Thyroid gland (tissue), 4 donors: ENCODE measurements at regions not wholly inside any gene's neighbourhood (a gene's known extent, or its start where the extent isn't known, plus 50 kb on each side); places are given as distances from the start of the nearest gene placed in this dataset.

ENCODE experiments used
- DNase-seq, 2 donors: peaks; one replicate each; pipeline ENCODE4 v3.0.0-alpha.2; 2019
- H3K27ac ChIP-seq, 3 donors: fragments of 200-600 bp; sonication (generic); 1 replicate in 2 of 3; 2 replicates in 1 of 3; pipeline ENCODE4 v1.5.1; 2016 to 2019; ENCODE audit warnings: mild to moderate bottlenecking in 1 of 3, moderate library complexity in 1 of 3
- H3K27me3 ChIP-seq: fragments of 200-600 bp; sonication (generic); one replicate; pipeline ENCODE4 v1.5.1; 2019
- H3K36me3 ChIP-seq, 2 donors: fragments of 200-600 bp; sonication (generic); one replicate each; pipeline ENCODE4 v1.5.1; 2016 to 2019
- H3K4me1 ChIP-seq, 2 donors: fragments of 200-600 bp; sonication (generic); one replicate each; pipeline ENCODE4 v1.5.1; 2017 to 2019
- H3K4me3 ChIP-seq, 3 donors: fragments of 200-600 bp; sonication (generic); replicated peaks in 1 of 3; 1 replicate in 2 of 3; 2 replicates in 1 of 3; pipeline ENCODE4 v1.5.1; 2016; ENCODE audit warnings: mild to moderate bottlenecking in 1 of 3
- H3K9me3 ChIP-seq: fragments of 200-600 bp; sonication (generic); one replicate; pipeline ENCODE4 v1.5.1; 2017
- CTCF ChIP-seq, 6 experiments: fragments of 200-600 bp in 3 of 6; fragments of 450-650 bp in 3 of 6; sonication (generic) in 3 of 6; IDR thresholded peaks; one replicate each; pipeline ENCODE4 v1.5.1; 2016 to 2019; ENCODE audit warnings: antibody characterized with exemption in 6 of 6, mild to moderate bottlenecking in 2 of 6, inconsistent platforms in 1 of 6, moderate library complexity in 1 of 6
- POLR2A ChIP-seq, 2 donors: fragments of 450-650 bp; IDR thresholded peaks; one replicate each; pipeline ENCODE4 v1.6.1; 2017; ENCODE audit warnings: antibody characterized with exemption in 2 of 2, mild to moderate bottlenecking in 2 of 2, moderate library complexity in 1 of 2
- whole genome bisulfite sequencing, 2 donors: methylation state at CpG; one replicate each; pipeline ENCODE4 v1.1.5; 2017; 5-methylcytosine and 5-hydroxymethylcytosine counted together
- intact Hi-C: fragments of 100-400 bp; cut with DNase I; formaldehyde crosslinking; loops from one replicate; pipeline ENCODE4 v1.15.1; 2023

- H3K4me3 ChIP-seq: no peak overlapping the region
- no peaks in the 10 kb centered on the region for H3K36me3 ChIP-seq
- no peak for TF ChIP-seq CTCF (IDR thresholded peaks at IDR 0.05)
- no peak for TF ChIP-seq POLR2A (IDR thresholded peaks at IDR 0.05)
These were observed 170.6 kb upstream of the EPHA3 start for GRCh38 chr3:88936831-88937230.

DNA sequence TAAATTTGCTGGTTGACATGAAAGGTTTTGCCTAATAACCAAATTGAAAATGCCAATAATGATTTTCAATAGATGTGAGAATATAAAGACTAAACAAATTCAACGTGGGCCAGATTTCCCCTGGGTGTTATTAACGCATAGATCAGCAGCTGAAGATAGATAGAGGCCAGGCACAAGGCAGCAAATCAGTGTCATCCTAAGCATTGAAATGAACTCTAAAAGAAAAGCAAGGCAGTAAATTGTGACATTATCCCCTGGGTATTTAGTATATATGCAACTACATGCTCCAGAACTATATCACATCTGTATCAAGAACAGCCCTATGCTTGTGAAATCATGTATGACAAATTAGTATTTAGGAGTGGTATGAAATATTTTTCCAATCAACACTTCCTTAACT lies 167.1 kb upstream of the EPHA3 start:
- Histone ChIP-seq H3K27me3 (no peaks in the 10 kb centered on the region), H3K4me3 (no peak overlapping the region), H3K27ac (no peak overlapping the region), H3K9me3 (no peaks in the 10 kb centered on the region), H3K4me1 (no peaks in the 10 kb centered on the region), H3K36me3 (no peaks in the 10 kb centered on the region)
- 76 to 82% methylated on average over 2 of the region's 2 CpGs for WGBS, 2 donors
- DNase-seq: no peak
- no peak for TF ChIP-seq CTCF (IDR thresholded peaks at IDR 0.05)
- TF ChIP-seq POLR2A (IDR thresholded peaks at IDR 0.05): no peak
- intact Hi-C loops: no loop called here

More at GRCh38 chr3:88936831-88937230, 170.6 kb upstream of the EPHA3 start:
- Histone ChIP-seq H3K9me3 (no peaks in the 10 kb centered on the region), H3K27ac (no peak overlapping the region), H3K27me3 (no peaks in the 10 kb centered on the region), H3K4me1 (no peaks in the 10 kb centered on the region)
- intact Hi-C loops: no loop called here
- DNase-seq: no peak
- whole genome bisulfite sequencing, 2 donors: 86 to 87% methylated on average over 3 of the region's 3 CpGs

DNA sequence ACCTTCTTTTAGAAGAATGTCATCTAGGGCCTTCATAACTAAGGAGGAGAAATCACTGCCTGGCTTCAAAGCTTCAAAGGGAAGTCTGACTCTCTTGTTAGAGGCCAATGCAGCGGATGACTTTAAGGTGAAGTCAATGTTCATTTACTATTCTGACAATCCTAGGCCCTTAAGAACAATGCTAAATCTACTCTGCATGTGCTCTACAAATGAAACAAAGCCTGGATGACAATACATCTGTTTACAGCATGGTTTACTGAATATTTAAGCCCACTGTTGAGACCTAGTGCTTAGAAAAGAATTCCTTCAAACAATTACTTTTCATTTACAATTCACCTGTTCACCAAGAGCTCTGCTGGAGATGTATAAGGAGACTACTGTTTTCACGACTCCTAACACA lies 160.4 kb upstream of the EPHA3 start:
- H3K9me3 ChIP-seq: no peaks in the 10 kb centered on the region
- no peaks in the 10 kb centered on the region for H3K36me3 ChIP-seq
- no peak overlapping the region for H3K27ac ChIP-seq
- H3K4me1 ChIP-seq: no peaks in the 10 kb centered on the region
- no peaks in the 10 kb centered on the region for H3K27me3 ChIP-seq
- WGBS, 2 donors: 83 to 90% methylated on average over 2 of the region's 2 CpGs
- no peak for TF ChIP-seq POLR2A (IDR thresholded peaks at IDR 0.05)
- TF ChIP-seq CTCF (IDR thresholded peaks at IDR 0.05): no peak
- DNase-seq: no peak
- H3K4me3 ChIP-seq: no peak overlapping the region
- intact Hi-C loops: no loop called here

GRCh38 chr3:88954853-88955252 lies 152.6 kb upstream of the EPHA3 start:
- H3K36me3 ChIP-seq: no peaks in the 10 kb centered on the region
- no peak overlapping the region for H3K27ac ChIP-seq
- no peak for TF ChIP-seq POLR2A (IDR thresholded peaks at IDR 0.05)
- TF ChIP-seq CTCF (IDR thresholded peaks at IDR 0.05): no peak
- DNase-seq: no peak
- intact Hi-C loops: no loop called here
- H3K4me3 ChIP-seq: no peak overlapping the region
- no peaks in the 10 kb centered on the region for H3K27me3 ChIP-seq
- WGBS, 2 donors: 89% methylated on average over 4 of the region's 4 CpGs
- H3K4me1 ChIP-seq: peaks cover 0 to 9% of the 10 kb centered on the region in 2 donors
- H3K9me3 ChIP-seq: no peaks in the 10 kb centered on the region

DNA sequence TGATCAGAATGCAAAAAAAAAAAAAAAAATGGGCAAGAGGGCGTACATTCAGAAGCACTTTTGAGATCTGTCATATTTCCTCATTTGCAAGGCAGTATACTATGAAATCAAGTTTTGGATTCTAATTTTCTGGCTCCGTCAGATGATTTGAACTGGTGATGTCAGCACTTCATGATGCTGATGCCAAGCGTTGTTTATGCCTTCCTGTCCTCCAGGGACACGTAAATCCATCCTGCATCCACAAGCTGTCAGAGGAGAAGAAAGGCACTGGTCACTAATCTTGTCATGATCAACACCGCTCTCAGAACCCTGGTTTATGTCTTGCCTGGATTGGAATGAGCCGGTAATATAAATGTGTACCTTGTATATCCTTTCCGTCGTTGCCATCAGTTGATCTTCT lies 152.1 kb upstream of the EPHA3 start:
- TF ChIP-seq CTCF (IDR thresholded peaks at IDR 0.05) (no peak), POLR2A (IDR thresholded peaks at IDR 0.05) (no peak)
- Histone ChIP-seq H3K27me3 (no peaks in the 10 kb centered on the region), H3K4me3 (no peak overlapping the region), H3K4me1 (peaks cover 0 to 9% of the 10 kb centered on the region in 2 donors), H3K9me3 (no peaks in the 10 kb centered on the region), H3K36me3 (no peaks in the 10 kb centered on the region), H3K27ac (no peak overlapping the region)
- WGBS, 2 donors: 91 to 92% methylated on average over 8 of the region's 8 CpGs
- intact Hi-C loops: no loop called here
- no peak for DNase-seq
